NT2/D1 (cell line): ENCODE measurements at regions not wholly inside any gene's neighbourhood (a gene's known extent, or its start where the extent isn't known, plus 50 kb on each side); places are given as distances from the start of the nearest gene placed in this dataset.

Experiments
- DNase-seq: peaks from one replicate; pipeline ENCODE4 v3.0.0-alpha.2; 2011; ENCODE audit warnings: low read depth, low spot score
- H3K27me3 ChIP-seq: 2 replicates; pipeline ENCODE4 v1.6.0; 2011; ENCODE audit warnings: mild to moderate bottlenecking; ENCODE audit not compliant: insufficient read length, insufficient read depth
- H3K36me3 ChIP-seq: 2 replicates; pipeline ENCODE4 v1.6.1; 2011; ENCODE audit warnings: mild to moderate bottlenecking, low read length, mixed read lengths; ENCODE audit not compliant: insufficient read depth, insufficient read length
- H3K4me1 ChIP-seq: 2 replicates; pipeline ENCODE4 v1.5.1; 2011; ENCODE audit not compliant: insufficient read depth, insufficient read length
- H3K4me3 ChIP-seq: 2 replicates; pipeline ENCODE4 v1.5.1; 2011; ENCODE audit warnings: low read depth; ENCODE audit not compliant: insufficient read length
- H3K9ac ChIP-seq: 2 replicates; pipeline ENCODE4 v1.6.0; 2011; ENCODE audit warnings: low read depth; ENCODE audit not compliant: insufficient read length
- H3K9me3 ChIP-seq: 2 replicates; pipeline ENCODE4 v1.5.1; 2011; ENCODE audit warnings: mild to moderate bottlenecking, low read length; ENCODE audit not compliant: insufficient read depth
- SUZ12 ChIP-seq: IDR thresholded peaks from 2 replicates; pipeline ENCODE4 v1.6.1; 2011; ENCODE audit not compliant: insufficient read length, insufficient read depth; ENCODE audit errors: extremely low read depth
- YY1 ChIP-seq: IDR thresholded peaks from 2 replicates; pipeline ENCODE4 v1.6.1; 2011; ENCODE audit not compliant: insufficient read length, insufficient read depth
- ZNF274 ChIP-seq: IDR thresholded peaks from 2 replicates; pipeline ENCODE4 v1.6.1; 2011; ENCODE audit warnings: mild to moderate bottlenecking, low read depth, low read length

- no peak overlapping the region for H3K4me3 ChIP-seq
- no peak for DNase-seq
- no peak overlapping the region for H3K9ac ChIP-seq
- H3K36me3 ChIP-seq: no peaks in the 10 kb centered on the region
- TF ChIP-seq ZNF274 (no peak), SUZ12 (no peak), YY1 (no peak)
- no peaks in the 10 kb centered on the region for H3K9me3 ChIP-seq
- no peaks in the 10 kb centered on the region for H3K4me1 ChIP-seq
- no peaks in the 10 kb centered on the region for H3K27me3 ChIP-seq
These were observed 341.9 kb upstream of the EYS start for GRCh38 chr6:66048684-66049474.

GRCh38 chr6:66032626-66033025 lies 325.6 kb upstream of the EYS start:
- no peak for DNase-seq
- Histone ChIP-seq H3K36me3 (no peaks in the 10 kb centered on the region), H3K27me3 (no peaks in the 10 kb centered on the region), H3K4me1 (no peaks in the 10 kb centered on the region), H3K4me3 (no peak overlapping the region), H3K9ac (no peak overlapping the region), H3K9me3 (no peaks in the 10 kb centered on the region)
- no peak for TF ChIP-seq SUZ12
- TF ChIP-seq ZNF274: no peak
- TF ChIP-seq YY1: no peak

GRCh38 chr6:66029391-66029790 lies 322.4 kb upstream of the EYS start:
- Histone ChIP-seq H3K9me3 (no peaks in the 10 kb centered on the region), H3K4me3 (no peak overlapping the region), H3K27me3 (no peaks in the 10 kb centered on the region), H3K36me3 (no peaks in the 10 kb centered on the region), H3K9ac (no peak overlapping the region), H3K4me1 (no peaks in the 10 kb centered on the region)
- TF ChIP-seq ZNF274 (no peak), SUZ12 (no peak), YY1 (no peak)
- DNase-seq: no peak

GRCh38 chr6:65999288-65999791 lies 292.3 kb upstream of the EYS start:
- TF ChIP-seq YY1 (no peak), SUZ12 (no peak), ZNF274 (no peak)
- Histone ChIP-seq H3K9me3 (peaks cover 7% of the 10 kb centered on the region; the same call in 1 of the 2 replicates), H3K4me3 (no peak overlapping the region), H3K4me1 (no peaks in the 10 kb centered on the region), H3K27me3 (no peaks in the 10 kb centered on the region), H3K9ac (no peak overlapping the region), H3K36me3 (no peaks in the 10 kb centered on the region)
- no peak for DNase-seq

DNA sequence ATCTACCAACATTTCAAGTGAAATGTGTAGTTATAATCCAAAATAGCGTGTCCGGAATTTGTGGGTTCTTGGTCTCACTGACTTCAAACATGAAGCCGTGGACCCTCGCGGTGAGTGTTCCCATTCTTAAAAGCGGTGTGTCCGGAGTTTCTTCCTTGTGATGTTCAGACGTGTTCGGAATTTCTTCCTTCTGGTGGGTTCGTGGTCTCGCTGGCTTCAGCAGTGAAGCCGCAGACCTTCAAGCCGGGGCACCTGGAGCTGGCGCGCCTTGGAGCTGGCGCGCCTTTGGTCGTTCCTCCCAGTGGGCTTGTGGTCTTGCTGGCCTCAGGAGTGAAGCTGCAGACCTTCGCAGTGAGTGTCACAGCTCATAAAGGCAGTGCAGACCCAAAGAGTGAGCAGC lies 291.5 kb upstream of the EYS start:
- Histone ChIP-seq H3K36me3 (no peaks in the 10 kb centered on the region), H3K9ac (no peak overlapping the region), H3K4me1 (no peaks in the 10 kb centered on the region), H3K27me3 (no peaks in the 10 kb centered on the region), H3K9me3 (peaks cover 7% of the 10 kb centered on the region; the same call in 1 of the 2 replicates), H3K4me3 (no peak overlapping the region)
- DNase-seq: no peak
- TF ChIP-seq SUZ12: no peak
- TF ChIP-seq ZNF274: no peak

DNA sequence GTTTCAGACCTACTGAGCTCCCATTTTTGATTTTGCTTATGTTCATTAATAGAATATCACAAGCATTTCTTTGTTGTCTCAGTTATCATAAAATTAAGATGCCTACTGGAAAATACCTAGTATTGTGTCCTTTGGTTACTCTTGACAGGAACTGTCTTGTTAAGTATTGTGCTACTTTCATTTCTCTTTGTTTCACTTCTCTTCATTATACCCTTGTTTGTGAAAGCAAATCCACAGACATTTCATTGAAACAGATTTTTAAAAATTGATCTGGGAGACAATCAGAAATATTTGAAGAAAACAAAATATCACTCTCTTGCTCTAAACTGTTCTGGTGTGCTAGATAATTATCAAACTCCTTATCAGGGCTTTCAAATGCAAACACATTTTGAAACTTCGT lies 290.5 kb upstream of the EYS start:
- no peak for DNase-seq

DNA sequence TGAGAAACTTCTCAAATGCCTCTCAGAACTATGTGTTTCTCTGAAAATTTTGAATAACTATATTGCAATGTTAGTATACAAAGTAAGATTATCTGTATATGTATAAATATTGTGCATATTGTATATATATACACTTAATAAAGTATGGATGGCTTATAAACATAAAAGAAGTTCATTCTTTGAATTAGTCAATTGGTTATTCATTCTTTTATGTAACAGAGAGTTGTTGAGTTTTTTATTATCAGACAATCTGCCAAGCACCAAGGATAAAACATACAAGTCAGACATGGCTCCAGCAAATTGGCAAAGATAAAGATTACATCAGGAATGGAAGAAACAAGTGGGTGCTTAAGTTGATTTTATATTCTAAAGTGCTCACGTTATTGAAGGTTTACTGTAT lies 289.1 kb upstream of the EYS start:
- Histone ChIP-seq H3K27me3 (no peaks in the 10 kb centered on the region), H3K4me1 (no peaks in the 10 kb centered on the region), H3K4me3 (no peak overlapping the region), H3K9ac (no peak overlapping the region), H3K36me3 (no peaks in the 10 kb centered on the region), H3K9me3 (peaks cover 7% of the 10 kb centered on the region; the same call in 1 of the 2 replicates)
- no peak for DNase-seq
- TF ChIP-seq YY1 (no peak), ZNF274 (no peak), SUZ12 (no peak)

More for the DNA sequence above, 290.5 kb upstream of the EYS start:
- TF ChIP-seq SUZ12 (no peak), YY1 (no peak), ZNF274 (no peak)
- peaks cover 7% of the 10 kb centered on the region; the same call in 1 of the 2 replicates for H3K9me3 ChIP-seq
- no peak overlapping the region for H3K9ac ChIP-seq
- no peaks in the 10 kb centered on the region for H3K36me3 ChIP-seq
- H3K27me3 ChIP-seq: no peaks in the 10 kb centered on the region
- H3K4me1 ChIP-seq: no peaks in the 10 kb centered on the region
- no peak overlapping the region for H3K4me3 ChIP-seq
